Neuron (in vitro differentiated cells): ENCODE measurements at regions not wholly inside any gene's neighbourhood (a gene's known extent, or its start where the extent isn't known, plus 50 kb on each side); places are given as distances from the start of the nearest gene placed in this dataset.

ENCODE experiments used
- H2AFZ ChIP-seq: one replicate; pipeline ENCODE4 v1.6.1; 2013; ENCODE audit warnings: low read depth, mild to moderate bottlenecking, inconsistent platforms, low read length, moderate library complexity
- H3K27me3 ChIP-seq: one replicate; pipeline ENCODE4 v1.6.1; 2013; ENCODE audit warnings: low read length; ENCODE audit not compliant: insufficient read depth
- H3K36me3 ChIP-seq: one replicate; pipeline ENCODE4 v1.6.1; 2013; ENCODE audit warnings: low read length; ENCODE audit not compliant: insufficient read depth
- H3K4me1 ChIP-seq: one replicate; pipeline ENCODE4 v1.6.1; 2013; ENCODE audit warnings: low read length; ENCODE audit not compliant: insufficient read depth
- H3K4me3 ChIP-seq: 2 replicates; pipeline ENCODE4 v1.5.1; 2013; ENCODE audit warnings: mild to moderate bottlenecking, low read length, moderate library complexity
- H3K9me3 ChIP-seq: one replicate; pipeline ENCODE4 v1.6.1; 2013; ENCODE audit warnings: low read length

DNA sequence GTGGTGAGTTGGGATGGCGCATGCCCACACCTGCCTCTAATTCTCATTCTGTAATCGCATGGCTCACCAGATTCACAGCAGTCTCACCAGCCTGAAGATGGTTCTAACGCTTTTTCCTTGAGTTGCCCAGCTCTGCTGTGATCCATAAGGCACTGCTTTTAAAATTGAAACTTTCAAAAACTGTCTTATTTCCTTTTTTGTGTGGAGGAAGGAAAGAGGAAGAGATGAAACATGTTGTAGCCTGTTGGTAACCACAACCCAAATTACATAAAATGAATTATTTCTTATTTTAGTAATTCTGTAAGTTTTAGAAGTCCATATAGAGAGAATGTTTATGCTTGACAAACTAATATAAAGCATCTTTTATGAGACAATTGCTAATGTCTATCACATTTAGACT, 165.4 kb downstream of the RBM43 start:
- H3K9me3 ChIP-seq, result no peaks in the 10 kb centered on the region
- no peak overlapping the region for H3K4me3 ChIP-seq
- H3K36me3 ChIP-seq, result no peaks in the 10 kb centered on the region
- H3K27me3 ChIP-seq, result no peaks in the 10 kb centered on the region
- H3K4me1 ChIP-seq, result peaks cover 2% of the 10 kb centered on the region
- H2AFZ ChIP-seq, result no peak overlapping the region

DNA sequence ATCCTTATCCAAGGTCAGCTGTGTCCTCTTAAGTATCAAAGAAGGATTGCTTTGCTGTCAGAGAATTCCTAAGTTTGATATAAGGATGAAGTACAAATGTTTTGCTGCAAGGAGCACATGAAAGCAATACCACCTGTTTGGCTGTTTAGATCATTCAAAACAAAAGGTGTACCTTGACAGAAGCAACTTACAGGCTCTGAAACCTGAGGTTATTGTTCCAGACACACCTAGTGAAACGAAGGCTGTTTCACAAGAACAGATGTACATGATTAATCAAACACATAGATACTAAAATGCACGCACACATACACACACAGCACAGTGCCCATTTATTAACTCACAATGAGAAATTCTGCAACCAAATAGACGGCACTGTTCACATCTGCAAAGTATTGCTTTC, 166.2 kb downstream of the RBM43 start:
- H3K36me3 ChIP-seq, result no peaks in the 10 kb centered on the region
- no peak overlapping the region for H2AFZ ChIP-seq
- H3K27me3 ChIP-seq, result no peaks in the 10 kb centered on the region
- H3K4me3 ChIP-seq, result no peak overlapping the region
- no peaks in the 10 kb centered on the region for H3K9me3 ChIP-seq
- peaks cover 2% of the 10 kb centered on the region for H3K4me1 ChIP-seq

DNA sequence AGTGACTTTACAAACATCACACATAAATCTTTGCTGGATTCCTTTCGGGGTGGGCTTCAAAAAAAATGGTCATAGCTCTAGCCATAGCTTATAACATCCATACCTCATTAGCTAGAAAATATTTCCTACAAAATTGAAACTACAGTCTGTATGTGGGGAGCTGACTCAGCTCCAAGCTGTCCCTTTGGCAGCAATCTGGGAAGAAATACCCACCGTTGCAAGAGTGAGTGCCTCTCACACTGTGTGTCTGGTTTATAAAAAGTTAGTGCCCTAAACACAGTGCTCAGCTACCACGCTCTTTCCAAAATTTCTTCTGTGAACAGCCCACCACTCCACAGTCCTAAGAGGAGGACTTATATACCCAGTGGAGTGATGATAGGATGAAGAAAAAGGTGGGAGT, 170.1 kb downstream of the RBM43 start:
- H3K27me3 ChIP-seq, result no peaks in the 10 kb centered on the region
- H2AFZ ChIP-seq, result no peak overlapping the region
- H3K4me3 ChIP-seq, result no peak overlapping the region
- H3K4me1 ChIP-seq, result no peaks in the 10 kb centered on the region
- H3K36me3 ChIP-seq, result no peaks in the 10 kb centered on the region
- no peaks in the 10 kb centered on the region for H3K9me3 ChIP-seq

DNA sequence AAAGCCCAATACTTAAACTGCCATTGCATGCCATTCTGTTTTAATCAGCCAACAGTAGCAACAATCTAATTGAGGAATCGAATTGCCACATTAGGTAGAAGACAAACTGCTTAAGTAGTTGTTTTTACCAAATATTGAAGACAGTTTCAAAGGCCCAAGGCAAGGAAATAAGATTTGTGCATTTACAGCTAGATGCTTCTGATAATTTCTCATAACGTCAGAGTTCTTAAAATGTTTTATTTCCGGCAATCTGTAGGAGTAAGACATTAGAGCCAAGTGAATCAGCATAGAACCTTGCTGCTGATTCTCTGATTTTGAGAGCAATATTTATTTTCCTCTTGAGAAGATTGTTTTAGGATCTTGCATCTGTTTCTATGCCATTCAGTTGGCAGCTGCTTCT, 174.3 kb downstream of the RBM43 start:
- H3K4me1 ChIP-seq, result peaks cover 8% of the 10 kb centered on the region
- no peak overlapping the region for H2AFZ ChIP-seq
- H3K4me3 ChIP-seq, result no peak overlapping the region
- H3K36me3 ChIP-seq, result no peaks in the 10 kb centered on the region
- H3K27me3 ChIP-seq, result no peaks in the 10 kb centered on the region
- no peaks in the 10 kb centered on the region for H3K9me3 ChIP-seq

DNA sequence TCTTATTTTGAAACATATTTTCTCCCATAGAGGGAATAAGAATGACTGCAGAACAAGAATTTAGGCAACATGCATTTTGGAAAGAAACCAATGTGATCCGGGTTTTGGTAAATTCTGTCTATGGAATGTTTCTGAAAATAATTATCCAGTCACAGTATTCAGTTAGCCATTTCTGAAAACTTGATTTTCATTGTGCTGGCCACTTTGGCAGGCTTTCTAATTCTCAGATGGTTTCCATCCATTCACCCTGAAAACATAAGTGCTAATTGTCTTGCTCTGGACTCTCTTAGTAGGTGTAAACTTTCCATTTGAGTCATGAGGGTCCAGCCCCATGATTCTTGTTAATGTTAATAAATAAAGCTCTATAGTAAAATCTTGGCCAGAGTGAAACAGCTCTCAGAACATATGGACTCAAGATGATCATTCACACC, 176.5 kb downstream of the RBM43 start:
- Histone ChIP-seq H2AFZ (no peak overlapping the region), H3K36me3 (no peaks in the 10 kb centered on the region), H3K27me3 (no peaks in the 10 kb centered on the region), H3K4me1 (peaks cover 8% of the 10 kb centered on the region), H3K9me3 (no peaks in the 10 kb centered on the region), H3K4me3 (no peak overlapping the region)

DNA sequence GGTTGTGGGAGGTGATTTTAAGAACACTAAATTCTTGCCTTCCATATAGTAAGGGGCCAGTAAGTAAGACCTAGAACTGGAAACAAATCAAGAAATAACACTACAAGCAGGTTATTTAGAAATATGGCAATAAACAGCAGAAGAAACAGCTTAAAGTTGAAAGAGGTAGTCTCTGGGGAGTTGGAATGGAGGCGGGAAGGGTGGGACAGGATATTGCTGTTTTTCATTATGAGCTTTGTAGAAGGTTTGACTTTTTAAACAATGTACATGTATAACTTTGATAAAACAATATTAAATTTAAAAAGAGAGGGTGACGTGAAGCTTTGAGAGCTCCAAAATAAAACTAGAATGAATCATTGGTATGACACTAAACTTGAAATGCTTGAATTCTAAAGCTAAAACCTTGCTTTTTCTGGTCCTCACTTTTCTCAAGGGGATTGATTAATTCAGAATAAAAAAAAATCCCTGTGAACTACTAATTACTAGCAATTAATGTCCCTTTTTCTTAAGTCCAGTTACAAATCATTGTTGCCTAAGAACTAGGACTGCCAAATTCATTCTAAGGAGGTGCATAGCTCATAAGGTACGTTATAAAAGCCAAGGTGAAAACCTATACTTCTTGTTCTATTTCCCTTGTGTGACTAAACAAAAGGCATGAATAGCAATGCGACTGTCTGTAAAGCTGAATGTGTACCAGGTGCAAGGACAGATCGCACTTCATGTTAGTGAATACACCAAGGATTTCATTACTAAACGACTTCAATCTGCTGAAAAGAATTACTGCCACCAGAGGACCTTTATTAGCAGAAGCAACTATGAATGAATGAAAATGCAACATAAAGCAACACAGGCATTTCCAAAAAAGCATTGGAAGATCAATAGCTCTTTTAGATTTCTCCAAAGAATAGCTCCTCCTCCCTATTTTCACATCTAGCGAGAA, 177.5 kb downstream of the RBM43 start:
- Histone ChIP-seq H2AFZ (peak overlapping the region; percentile 37), H3K4me1 (peaks cover 8% of the 10 kb centered on the region), H3K9me3 (no peaks in the 10 kb centered on the region), H3K27me3 (no peaks in the 10 kb centered on the region), H3K36me3 (no peaks in the 10 kb centered on the region), H3K4me3 (no peak overlapping the region)

DNA sequence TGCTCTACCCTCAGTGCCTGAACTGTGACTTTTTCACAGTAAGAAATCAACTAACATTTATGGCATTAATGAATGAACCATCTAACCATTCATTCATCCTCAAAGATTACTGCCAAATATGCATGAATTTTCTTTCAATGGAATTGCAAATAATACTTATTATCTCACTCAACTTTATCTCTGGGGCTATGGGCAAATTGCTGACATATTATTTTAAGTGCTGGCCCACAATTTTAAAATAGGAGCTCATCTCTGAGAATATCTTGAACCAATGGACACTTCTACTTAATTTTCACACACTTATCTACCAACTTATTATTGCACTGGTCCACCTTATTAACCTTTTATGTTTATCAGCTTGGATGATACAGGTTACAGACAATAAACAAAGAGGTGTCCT, 182.8 kb downstream of the RBM43 start:
- Histone ChIP-seq H3K27me3 (no peaks in the 10 kb centered on the region), H3K4me3 (no peak overlapping the region), H2AFZ (no peak overlapping the region), H3K4me1 (peaks cover 2% of the 10 kb centered on the region), H3K36me3 (no peaks in the 10 kb centered on the region), H3K9me3 (no peaks in the 10 kb centered on the region)

DNA sequence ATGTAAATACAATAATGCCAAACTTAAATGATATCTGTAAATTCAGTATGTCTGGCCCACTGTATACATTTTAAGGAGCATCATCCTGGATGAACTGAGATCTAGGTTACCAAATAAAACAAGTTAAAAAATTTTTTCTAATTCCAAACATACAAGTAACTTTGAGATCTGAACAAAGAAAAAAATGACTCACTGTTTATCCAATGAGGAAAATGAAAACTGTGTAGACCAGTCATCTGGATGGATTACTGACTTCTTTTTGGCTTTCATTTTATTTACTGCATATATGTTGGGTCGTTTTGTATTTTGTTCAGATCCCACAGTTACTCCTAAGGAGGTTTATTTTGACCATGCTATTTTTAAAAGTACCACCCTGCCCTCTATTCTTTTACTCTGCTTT, 189.8 kb downstream of the RBM43 start:
- Histone ChIP-seq H2AFZ (no peak overlapping the region), H3K4me3 (no peak overlapping the region), H3K36me3 (no peaks in the 10 kb centered on the region), H3K27me3 (no peaks in the 10 kb centered on the region), H3K4me1 (peaks cover 6% of the 10 kb centered on the region), H3K9me3 (no peaks in the 10 kb centered on the region)

DNA sequence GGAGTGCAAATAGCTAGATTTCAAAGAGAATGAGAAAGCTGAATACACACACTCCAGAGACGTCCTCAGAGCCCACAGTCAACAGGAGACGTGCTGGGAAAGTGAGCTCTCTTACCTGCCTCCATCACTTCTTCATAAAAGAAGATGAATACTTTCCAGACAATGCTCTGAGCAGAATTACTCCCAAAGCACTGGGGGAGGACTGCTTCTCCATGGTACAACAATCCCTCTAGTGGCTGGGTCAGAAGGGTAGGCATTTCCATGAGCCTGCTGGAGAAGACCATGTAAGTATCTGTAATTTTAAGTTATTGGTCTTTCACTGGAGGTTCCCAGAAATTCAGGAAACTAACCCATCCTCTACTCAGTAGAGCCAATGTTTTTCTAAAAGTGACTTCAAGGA, 190.3 kb downstream of the RBM43 start:
- Histone ChIP-seq H3K9me3 (no peaks in the 10 kb centered on the region), H3K36me3 (no peaks in the 10 kb centered on the region), H3K27me3 (no peaks in the 10 kb centered on the region), H3K4me1 (peaks cover 6% of the 10 kb centered on the region), H2AFZ (no peak overlapping the region), H3K4me3 (no peak overlapping the region)

DNA sequence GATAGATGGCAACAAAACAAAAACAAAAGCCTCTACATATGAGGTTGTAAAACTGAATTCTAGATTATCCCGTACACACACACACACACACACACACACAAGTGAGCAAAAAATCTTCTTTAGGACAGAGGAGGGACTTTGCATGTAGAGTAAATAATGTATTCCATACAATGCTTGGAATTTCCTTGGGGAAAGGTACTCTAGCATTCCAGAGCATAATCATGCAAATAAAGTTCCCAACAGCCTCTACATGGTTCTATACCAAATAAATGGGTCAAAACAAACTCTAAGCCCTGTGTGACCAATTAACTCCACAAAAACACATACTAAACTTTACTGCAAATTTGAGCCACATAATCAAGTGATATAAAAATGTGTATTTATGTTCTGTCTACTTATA, 191.4 kb downstream of the RBM43 start:
- Histone ChIP-seq H3K4me3 (no peak overlapping the region), H3K4me1 (peaks cover 11% of the 10 kb centered on the region), H3K27me3 (no peaks in the 10 kb centered on the region), H3K36me3 (no peaks in the 10 kb centered on the region), H3K9me3 (no peaks in the 10 kb centered on the region), H2AFZ (no peak overlapping the region)

DNA sequence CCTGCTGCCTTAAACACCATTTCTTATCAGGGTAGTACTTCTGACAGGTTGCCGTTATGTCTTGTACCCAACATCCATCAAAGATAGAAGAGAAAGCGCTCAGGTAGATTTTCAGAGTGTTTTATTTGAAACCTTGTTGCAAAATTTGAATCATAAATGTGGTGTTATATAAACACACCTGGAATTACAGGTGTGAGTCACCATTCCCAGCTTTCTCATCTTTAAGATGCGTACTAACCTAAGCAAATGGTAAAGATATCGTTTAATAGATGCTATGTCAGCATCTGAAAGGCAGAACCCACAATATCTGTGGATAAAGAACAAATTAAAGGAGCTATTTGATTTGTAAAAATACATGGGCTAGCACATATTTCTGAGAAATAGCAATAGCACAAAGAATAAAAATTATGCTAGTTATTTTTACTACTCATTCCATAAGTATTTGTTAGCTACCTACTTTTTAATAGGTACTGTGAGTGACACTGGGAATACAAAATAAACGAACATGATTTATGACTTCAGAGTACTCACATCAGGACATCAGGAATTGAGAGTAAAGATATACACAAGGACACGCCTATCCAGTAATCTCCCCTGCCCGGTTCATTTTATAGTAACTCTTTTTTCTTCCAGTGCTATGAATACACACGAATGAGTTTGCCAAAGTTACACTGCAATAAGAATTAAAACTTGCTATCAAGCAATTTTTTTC, 193.8 kb downstream of the RBM43 start:
- Histone ChIP-seq H3K9me3 (no peaks in the 10 kb centered on the region), H3K36me3 (no peaks in the 10 kb centered on the region), H2AFZ (no peak overlapping the region), H3K4me1 (peaks cover 24% of the 10 kb centered on the region), H3K4me3 (no peak overlapping the region), H3K27me3 (no peaks in the 10 kb centered on the region)

DNA sequence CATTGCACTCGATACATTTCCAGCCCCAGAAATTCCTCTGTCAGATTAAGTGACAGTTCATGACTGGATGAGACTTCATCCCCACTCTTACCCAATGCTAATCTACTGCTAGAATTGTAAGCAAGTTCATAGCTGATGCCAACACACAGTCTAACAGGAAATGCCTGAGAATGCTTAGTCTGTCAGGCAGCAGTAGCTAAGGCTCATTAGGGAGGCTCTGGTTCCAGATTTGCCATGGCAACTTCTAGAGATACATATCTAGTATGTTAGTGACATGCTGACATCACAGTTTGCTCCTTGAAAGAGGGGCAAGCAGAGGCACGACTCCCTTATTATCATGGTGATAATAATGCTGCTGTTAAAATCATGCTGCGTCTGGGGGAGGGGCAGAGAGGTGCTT, 198.4 kb downstream of the RBM43 start:
- H3K4me3 ChIP-seq, result no peak overlapping the region
- peaks cover 19% of the 10 kb centered on the region for H3K4me1 ChIP-seq
- no peak overlapping the region for H2AFZ ChIP-seq
- no peaks in the 10 kb centered on the region for H3K27me3 ChIP-seq
- no peaks in the 10 kb centered on the region for H3K36me3 ChIP-seq
- H3K9me3 ChIP-seq, result peaks cover 4% of the 10 kb centered on the region

DNA sequence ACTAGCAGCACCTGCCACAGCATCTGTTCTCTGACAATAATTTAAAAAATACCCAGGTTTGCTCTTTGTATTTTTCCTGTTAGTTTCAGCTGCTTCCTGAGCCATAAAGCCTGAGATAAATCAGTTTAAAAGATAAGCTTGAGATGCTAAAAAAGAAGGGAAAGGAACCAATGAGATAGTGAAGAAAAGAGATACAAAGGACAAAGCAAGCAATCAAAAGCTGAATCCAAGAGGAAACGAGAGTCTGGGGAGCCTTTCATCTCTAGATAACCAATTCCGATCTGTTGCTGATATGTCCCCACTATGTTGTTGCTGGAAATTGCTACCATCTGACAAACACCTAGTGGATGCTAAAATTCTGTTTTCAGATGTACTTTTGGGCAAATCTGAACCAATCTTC, 201.4 kb downstream of the RBM43 start:
- no peaks in the 10 kb centered on the region for H3K36me3 ChIP-seq
- peaks cover 15% of the 10 kb centered on the region for H3K4me1 ChIP-seq
- H3K4me3 ChIP-seq, result no peak overlapping the region
- no peaks in the 10 kb centered on the region for H3K27me3 ChIP-seq
- H2AFZ ChIP-seq, result no peak overlapping the region
- peaks cover 4% of the 10 kb centered on the region for H3K9me3 ChIP-seq
